Mesothelial cell of epicardium (in vitro differentiated cells): ENCODE measurements at regions not wholly inside any gene's neighbourhood (a gene's known extent, or its start where the extent isn't known, plus 50 kb on each side); places are given as distances from the start of the nearest gene placed in this dataset.
A peak's percentile ranks its signal among the peaks of the same experiment; 100 is the strongest.
"Not testable (repeated sequence)": the region's sequence is repeated elsewhere in the genome, so short reads cannot be mapped to it uniquely, and the experiment has no call there.

ENCODE experiments used
- DNase-seq, 2 experiments: peaks; one replicate each; pipeline ENCODE4 v3.0.0; 2021; ENCODE audit warnings: low spot score in 2 of 2; ENCODE audit not compliant: unreplicated experiment in 2 of 2
- H3K27ac Mint-ChIP-seq: 2 replicates; pipeline ENCODE4 v1.8.0; 2021; ENCODE audit warnings: mixed read lengths
- H3K27me3 Mint-ChIP-seq: 2 replicates; pipeline ENCODE4 v1.8.0; 2021; ENCODE audit warnings: low read depth, mixed read lengths
- H3K36me3 Mint-ChIP-seq: 2 replicates; pipeline ENCODE4 v1.8.0; 2021; ENCODE audit warnings: mixed read lengths
- H3K4me1 Mint-ChIP-seq: 2 replicates; pipeline ENCODE4 v1.8.0; 2021; ENCODE audit warnings: mixed read lengths
- H3K4me3 Mint-ChIP-seq: 2 replicates; pipeline ENCODE4 v1.8.0; 2021; ENCODE audit warnings: mild to moderate bottlenecking, moderate library complexity, mixed read lengths
- H3K9me3 Mint-ChIP-seq: 2 replicates; pipeline ENCODE4 v1.8.0; 2021; ENCODE audit warnings: mixed read lengths
- CTCF ChIP-seq: fragments of 200-600 bp; sonication (generic); IDR thresholded peaks from one replicate; pipeline ENCODE4 v1.5.0; 2021; ENCODE audit warnings: antibody characterized with exemption; ENCODE audit not compliant: unreplicated experiment

GRCh38 chr11:104682206-104682605 lies 216.1 kb downstream of the CASP12 start:
- no peak overlapping the region for H3K4me3 Mint-ChIP-seq
- peaks cover 11% of the 10 kb centered on the region for H3K9me3 Mint-ChIP-seq
- H3K36me3 Mint-ChIP-seq = peaks cover 4% of the 10 kb centered on the region
- no peaks in the 10 kb centered on the region for H3K27me3 Mint-ChIP-seq
- no peak for DNase-seq
- no peak for TF ChIP-seq CTCF
- H3K4me1 Mint-ChIP-seq = no peaks in the 10 kb centered on the region
- H3K27ac Mint-ChIP-seq = no peak overlapping the region

GRCh38 chr11:104679258-104679657 lies 219.0 kb downstream of the CASP12 start:
- TF ChIP-seq CTCF = no peak
- DNase-seq = no peak
- no peak overlapping the region for H3K27ac Mint-ChIP-seq
- no peaks in the 10 kb centered on the region for H3K4me1 Mint-ChIP-seq
- H3K36me3 Mint-ChIP-seq = peaks cover 8% of the 10 kb centered on the region
- H3K27me3 Mint-ChIP-seq = no peaks in the 10 kb centered on the region
- peaks cover 15% of the 10 kb centered on the region for H3K9me3 Mint-ChIP-seq
- no peak overlapping the region for H3K4me3 Mint-ChIP-seq

- Mint-ChIP-seq H3K27me3 (no peaks in the 10 kb centered on the region), H3K27ac (no peak overlapping the region), H3K9me3 (peaks cover 21% of the 10 kb centered on the region), H3K4me3 (no peak overlapping the region), H3K4me1 (no peaks in the 10 kb centered on the region), H3K36me3 (peaks cover 9% of the 10 kb centered on the region)
- no peak for TF ChIP-seq CTCF
- no peak for DNase-seq
These were observed 219.9 kb downstream of the CASP12 start for GRCh38 chr11:104678408-104678807.

- not testable (repeated sequence) for H3K4me1 Mint-ChIP-seq, H3K27me3 Mint-ChIP-seq, DNase-seq, H3K27ac Mint-ChIP-seq, H3K4me3 Mint-ChIP-seq
- H3K9me3 Mint-ChIP-seq = peaks cover 29% of the 10 kb centered on the region
- H3K36me3 Mint-ChIP-seq = peaks cover 12% of the 10 kb centered on the region
These were observed 221.2 kb downstream of the CASP12 start for GRCh38 chr11:104677069-104677468.

GRCh38 chr11:104672897-104673296 lies 225.4 kb downstream of the CASP12 start:
- H3K9me3 Mint-ChIP-seq = peaks cover 42% of the 10 kb centered on the region
- peaks cover 9% of the 10 kb centered on the region for H3K4me1 Mint-ChIP-seq
- no peak for TF ChIP-seq CTCF
- H3K27me3 Mint-ChIP-seq = no peaks in the 10 kb centered on the region
- peaks cover 11% of the 10 kb centered on the region for H3K36me3 Mint-ChIP-seq
- H3K4me3 Mint-ChIP-seq = no peak overlapping the region
- DNase-seq = no peak
- no peak overlapping the region for H3K27ac Mint-ChIP-seq

DNA sequence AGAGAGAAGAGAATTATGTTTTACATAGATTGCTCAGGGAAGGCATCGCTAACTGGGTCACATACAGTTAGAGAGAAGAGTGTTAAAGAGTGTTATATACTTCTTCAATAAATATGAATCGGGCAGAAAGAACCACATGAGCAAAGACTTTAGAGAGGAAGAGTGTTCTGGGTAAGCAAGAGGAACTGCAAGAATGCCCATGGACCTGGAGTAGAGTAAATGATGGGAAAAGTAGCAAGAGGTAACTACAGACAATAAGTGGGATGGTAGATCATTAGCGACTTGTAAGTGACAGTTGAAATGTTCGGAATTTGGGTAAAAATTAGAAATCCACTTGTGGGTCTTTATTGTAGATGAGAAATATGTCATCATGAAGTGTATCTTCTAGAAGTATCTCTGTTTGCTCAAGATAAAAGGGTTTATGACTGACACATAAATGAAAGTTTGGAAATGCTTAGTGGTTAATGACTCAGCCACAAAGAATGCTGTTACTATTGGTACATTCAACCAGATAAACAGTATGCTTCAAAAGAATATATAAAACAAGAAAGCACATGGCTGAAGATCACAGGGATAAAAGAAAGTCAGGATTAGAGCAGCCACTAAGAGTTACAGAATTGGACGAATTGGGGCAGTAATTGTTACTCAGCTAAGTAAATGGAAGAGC lies 229.3 kb downstream of the CASP12 start:
- Mint-ChIP-seq H3K4me1 (peaks cover 12% of the 10 kb centered on the region), H3K27me3 (no peaks in the 10 kb centered on the region), H3K4me3 (no peak overlapping the region), H3K9me3 (peaks cover 26% of the 10 kb centered on the region), H3K27ac (peak overlapping the region; percentile 16), H3K36me3 (peaks cover 3% of the 10 kb centered on the region)
- no peak for DNase-seq
- TF ChIP-seq CTCF = no peak
